MCF 10A (cell line): ENCODE measurements at regions not wholly inside any gene's neighbourhood (a gene's known extent, or its start where the extent isn't known, plus 50 kb on each side); places are given as distances from the start of the nearest gene placed in this dataset.

Source experiments
- BruUV-seq: library from RNA; stranded (reverse); fragments of 400-500 nt; replicated peaks from 2 replicates; lab custom pipeline; 2021; lab: Mats Ljungman, UMichigan
- CTCF ChIA-PET: fragments of 300-600 bp; sonication (Branson Sonifier 250); formaldehyde crosslinking; extraction: SDS; loops from one replicate; lab custom pipeline; 2021; ENCODE audit warnings: antibody characterized with exemption, inconsistent platforms; lab: Yijun Ruan, JAX
- POLR2A ChIA-PET: fragments of 300-600, 350-650 bp; sonication (Branson Sonifier 250); formaldehyde crosslinking; extraction: SDS; loops from one replicate; lab custom pipeline; 2020; ENCODE audit warnings: antibody characterized with exemption, inconsistent platforms; lab: Yijun Ruan, JAX
- DNase-seq: peaks from one replicate; pipeline ENCODE4 v3.0.0-alpha.2; 2018; ENCODE audit not compliant: unreplicated experiment
- H3K27ac Mint-ChIP-seq: one replicate; pipeline ENCODE4 v1.8.0; 2022; ENCODE audit warnings: mild to moderate bottlenecking, low read depth, mixed read lengths; ENCODE audit not compliant: unreplicated experiment
- H3K27me3 Mint-ChIP-seq: one replicate; pipeline ENCODE4 v1.8.0; 2022; ENCODE audit warnings: mixed read lengths; ENCODE audit not compliant: insufficient read depth, unreplicated experiment
- H3K36me3 Mint-ChIP-seq: one replicate; pipeline ENCODE4 v1.8.0; 2022; ENCODE audit warnings: mild to moderate bottlenecking, moderate library complexity, mixed read lengths; ENCODE audit not compliant: insufficient read depth, unreplicated experiment
- H3K4me1 Mint-ChIP-seq: one replicate; pipeline ENCODE4 v1.8.0; 2022; ENCODE audit warnings: mixed read lengths; ENCODE audit not compliant: insufficient read depth, unreplicated experiment
- H3K4me3 Mint-ChIP-seq: one replicate; pipeline ENCODE4 v1.8.0; 2022; ENCODE audit warnings: mild to moderate bottlenecking, moderate library complexity, mixed read lengths; ENCODE audit not compliant: unreplicated experiment
- H3K9me3 Mint-ChIP-seq: one replicate; pipeline ENCODE4 v1.8.0; 2022; ENCODE audit warnings: mixed read lengths; ENCODE audit not compliant: unreplicated experiment
- CTCF ChIP-seq: fragments of 200-600 bp; IDR thresholded peaks from one replicate; pipeline ENCODE4 v1.8.0; 2022; ENCODE audit warnings: antibody characterized with exemption, mild to moderate bottlenecking; ENCODE audit not compliant: unreplicated experiment
- intact Hi-C: fragments of 100-400 bp; cut with micrococcal nuclease; formaldehyde crosslinking; loops from 2 replicates; pipeline ENCODE4 v1.14.1; 2022

GRCh38 chr6:4314201-4314707 is 178.9 kb upstream of the ECI2 start:
- ChIA-PET POLR2A (interaction anchor here (0.6 to 2.3 kb wide), 5 partner anchors 8 to 627 kb away, joined by 3 to 7 read pairs (median 5); no protein-coding TSS in a partner anchor), CTCF (interaction anchor here (0.6 to 1.7 kb wide), 10 partner anchors 37 to 990 kb away, joined by 3 to 8 read pairs (median 3); no protein-coding TSS in a partner anchor)
- DNase-seq: no peak
- BruUV-seq: no TSS peak
- Mint-ChIP-seq H3K36me3 (no peaks in the 10 kb centered on the region), H3K27me3 (no peaks in the 10 kb centered on the region), H3K4me1 (peaks cover 20% of the 10 kb centered on the region), H3K9me3 (peaks cover 8% of the 10 kb centered on the region), H3K4me3 (no peak overlapping the region), H3K27ac (peak overlapping the region; percentile 87)
- TF ChIP-seq CTCF: no peak
- intact Hi-C loops: loop anchor here (5.0 to 10.0 kb wide), 2 partner anchors 91 to 288 kb away; no protein-coding TSS in a partner anchor

- H3K27me3 Mint-ChIP-seq: no peaks in the 10 kb centered on the region
- peak; percentile 94 for DNase-seq
- peak overlapping the region; percentile 87 for H3K27ac Mint-ChIP-seq
- ChIA-PET CTCF (interaction anchor here (0.5 to 1.7 kb wide), 28 partner anchors 10 to 990 kb away, joined by 3 to 8 read pairs (median 4); no protein-coding TSS in a partner anchor), POLR2A (interaction anchor here (0.6 to 2.3 kb wide), 6 partner anchors 9 to 910 kb away, joined by 3 to 7 read pairs (median 5); no protein-coding TSS in a partner anchor)
- peaks cover 8% of the 10 kb centered on the region for H3K9me3 Mint-ChIP-seq
- intact Hi-C loops: loop anchor here (1.0 to 10.0 kb wide), 9 partner anchors 39 to 830 kb away; partner anchors contain the start of gene RPP40
- TF ChIP-seq CTCF: peak; percentile 66
- peak overlapping the region; percentile 52 for H3K4me3 Mint-ChIP-seq
- no TSS peak for BruUV-seq
- no peaks in the 10 kb centered on the region for H3K36me3 Mint-ChIP-seq
- H3K4me1 Mint-ChIP-seq: peaks cover 20% of the 10 kb centered on the region
Observed at GRCh38 chr6:4313044-4313686, 177.8 kb upstream of the ECI2 start.

- H3K9me3 Mint-ChIP-seq: peaks cover 8% of the 10 kb centered on the region
- H3K4me3 Mint-ChIP-seq: no peak overlapping the region
- ChIA-PET POLR2A (no interaction called here), CTCF (interaction anchor here (0.6 to 1.2 kb wide), 4 partner anchors 10 to 831 kb away, joined by 3 to 4 read pairs (median 4); no protein-coding TSS in a partner anchor)
- BruUV-seq: no TSS peak
- intact Hi-C loops: loop anchor here (2.0 to 10.0 kb wide), 3 partner anchors 93 to 693 kb away; partner anchors contain the start of gene RPP40
- no peak overlapping the region for H3K27ac Mint-ChIP-seq
- no peaks in the 10 kb centered on the region for H3K27me3 Mint-ChIP-seq
- no peak for TF ChIP-seq CTCF
- H3K36me3 Mint-ChIP-seq: no peaks in the 10 kb centered on the region
- H3K4me1 Mint-ChIP-seq: peaks cover 18% of the 10 kb centered on the region
- DNase-seq: no peak
Observed at GRCh38 chr6:4311976-4312860, 176.8 kb upstream of the ECI2 start.
